Smooth muscle cell (in vitro differentiated cells): ENCODE measurements at regions not wholly inside any gene's neighbourhood (a gene's known extent, or its start where the extent isn't known, plus 50 kb on each side); places are given as distances from the start of the nearest gene placed in this dataset.
A peak's percentile ranks its signal among the peaks of the same experiment; 100 is the strongest.

Source experiments
- DNase-seq: peaks from one replicate; lab custom pipeline; 2025; ENCODE audit not compliant: unreplicated experiment; lab: John Stamatoyannopoulos, UW
- H2AFZ ChIP-seq: fragments of 200-600 bp; sonication (generic); 2 replicates; pipeline ENCODE4 v1.6.0; 2016; ENCODE audit warnings: antibody characterized with exemption, low read depth, mild to moderate bottlenecking
- H3F3A ChIP-seq: fragments of 200-600 bp; sonication (generic); 2 replicates; pipeline ENCODE4 v1.6.0; 2017; ENCODE audit warnings: antibody characterized with exemption, low read depth
- H3K27ac ChIP-seq: fragments of 200-600 bp; sonication (generic); 2 replicates; pipeline ENCODE4 v1.5.1; 2016; ENCODE audit warnings: low read depth, mild to moderate bottlenecking
- H3K27me3 ChIP-seq: fragments of 200-600 bp; sonication (generic); 2 replicates; pipeline ENCODE4 v1.6.1; 2016; ENCODE audit warnings: low read depth, mild to moderate bottlenecking
- H3K36me3 ChIP-seq: fragments of 200-600 bp; sonication (generic); 2 replicates; pipeline ENCODE4 v1.5.1; 2016; ENCODE audit warnings: low read depth
- H3K4me1 ChIP-seq: fragments of 200-600 bp; sonication (generic); 2 replicates; pipeline ENCODE4 v1.5.1; 2016; ENCODE audit warnings: low read depth
- H3K4me2 ChIP-seq: fragments of 200-600 bp; sonication (generic); 2 replicates; pipeline ENCODE4 v1.6.0; 2016; ENCODE audit warnings: mild to moderate bottlenecking
- H3K4me3 ChIP-seq: fragments of 200-600 bp; sonication (generic); 2 replicates; pipeline ENCODE4 v1.5.1; 2016; ENCODE audit warnings: mild to moderate bottlenecking
- H3K79me2 ChIP-seq: fragments of 200-600 bp; sonication (generic); 2 replicates; pipeline ENCODE4 v1.6.0; 2016; ENCODE audit warnings: low read depth, mild to moderate bottlenecking
- H3K9ac ChIP-seq: fragments of 200-600 bp; sonication (generic); 2 replicates; pipeline ENCODE4 v1.6.0; 2016; ENCODE audit warnings: low read depth
- H3K9me3 ChIP-seq: fragments of 200-600 bp; sonication (generic); replicated peaks from 2 replicates; pipeline ENCODE4 v1.5.1; 2016; ENCODE audit warnings: low read depth
- H4K20me1 ChIP-seq: fragments of 200-600 bp; sonication (generic); 2 replicates; pipeline ENCODE4 v1.6.0; 2016; ENCODE audit warnings: low read depth
- WGBS: methylation state at CpG from one replicate; pipeline ENCODE4 v1.1.7; 2016; ENCODE audit warnings: low lambda C conversion rate; 5-methylcytosine and 5-hydroxymethylcytosine counted together
- TF ChIP-seq, protein P1 (sequence below): fragments of 200-600 bp; sonication (generic); IDR thresholded peaks from 2 replicates; pipeline ENCODE4 v1.5.1; 2017; ENCODE audit warnings: borderline replicate concordance, mild to moderate bottlenecking, antibody characterized with exemption; ENCODE audit not compliant: insufficient read depth, poor library complexity, severe bottlenecking

DNA sequence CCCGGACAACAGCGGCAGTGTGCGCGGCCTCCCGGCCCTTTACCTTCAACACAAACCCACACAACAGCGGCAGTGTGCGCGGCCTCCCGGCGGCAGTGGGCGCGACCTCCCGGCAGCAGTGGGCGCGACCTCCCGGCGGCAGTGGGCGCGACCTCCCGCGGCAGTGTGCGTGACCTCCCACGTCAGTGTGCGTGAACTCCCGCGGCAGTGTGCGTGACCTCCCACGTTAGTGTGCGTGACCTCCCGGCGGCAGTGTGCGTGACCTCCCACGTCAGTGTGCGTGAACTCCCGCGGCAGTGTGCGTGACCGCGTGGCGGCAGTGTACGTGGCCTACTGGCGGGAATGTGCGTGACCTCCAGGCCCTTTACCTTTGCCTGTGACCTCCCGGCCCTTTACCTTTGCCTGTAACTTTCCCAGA is 576.6 kb upstream of the FRG1 start:
- H3K27ac ChIP-seq = no peak overlapping the region
- DNase-seq = no peak
- no peaks in the 10 kb centered on the region for H3K4me1 ChIP-seq
- H3K4me2 ChIP-seq = no peak overlapping the region
- no peaks in the 10 kb centered on the region for H3K79me2 ChIP-seq
- H3K9ac ChIP-seq = no peak overlapping the region
- no peaks in the 10 kb centered on the region for H4K20me1 ChIP-seq
- no peaks in the 10 kb centered on the region for H3K9me3 ChIP-seq
- no peak overlapping the region for H2AFZ ChIP-seq
- H3K36me3 ChIP-seq = no peaks in the 10 kb centered on the region
- H3K27me3 ChIP-seq = no peaks in the 10 kb centered on the region
- TF ChIP-seq, protein P1, sequence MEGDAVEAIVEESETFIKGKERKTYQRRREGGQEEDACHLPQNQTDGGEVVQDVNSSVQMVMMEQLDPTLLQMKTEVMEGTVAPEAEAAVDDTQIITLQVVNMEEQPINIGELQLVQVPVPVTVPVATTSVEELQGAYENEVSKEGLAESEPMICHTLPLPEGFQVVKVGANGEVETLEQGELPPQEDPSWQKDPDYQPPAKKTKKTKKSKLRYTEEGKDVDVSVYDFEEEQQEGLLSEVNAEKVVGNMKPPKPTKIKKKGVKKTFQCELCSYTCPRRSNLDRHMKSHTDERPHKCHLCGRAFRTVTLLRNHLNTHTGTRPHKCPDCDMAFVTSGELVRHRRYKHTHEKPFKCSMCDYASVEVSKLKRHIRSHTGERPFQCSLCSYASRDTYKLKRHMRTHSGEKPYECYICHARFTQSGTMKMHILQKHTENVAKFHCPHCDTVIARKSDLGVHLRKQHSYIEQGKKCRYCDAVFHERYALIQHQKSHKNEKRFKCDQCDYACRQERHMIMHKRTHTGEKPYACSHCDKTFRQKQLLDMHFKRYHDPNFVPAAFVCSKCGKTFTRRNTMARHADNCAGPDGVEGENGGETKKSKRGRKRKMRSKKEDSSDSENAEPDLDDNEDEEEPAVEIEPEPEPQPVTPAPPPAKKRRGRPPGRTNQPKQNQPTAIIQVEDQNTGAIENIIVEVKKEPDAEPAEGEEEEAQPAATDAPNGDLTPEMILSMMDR = no peak
- H3F3A ChIP-seq = no peaks in the 10 kb centered on the region
- 95% methylated on average over 43 of the region's 44 CpGs for WGBS
- no peak overlapping the region for H3K4me3 ChIP-seq

DNA sequence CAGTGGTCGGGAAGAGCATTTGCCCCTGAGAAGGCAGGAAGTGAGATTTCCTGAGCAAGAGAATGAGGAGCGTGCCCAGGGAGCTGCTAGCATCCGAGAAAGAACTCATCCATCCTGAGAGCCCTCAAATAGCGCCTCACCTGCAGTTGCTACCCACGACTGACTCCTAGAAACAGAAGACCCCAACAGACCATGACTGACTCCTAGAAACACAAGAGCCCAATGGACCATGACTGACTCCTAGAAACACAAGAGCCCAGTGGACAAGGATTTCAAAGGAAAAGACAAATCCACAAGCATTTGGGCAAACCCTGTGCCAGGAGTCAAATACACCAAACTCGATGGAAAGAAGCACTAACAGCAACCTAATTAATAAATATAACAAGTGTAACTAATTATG is 575.2 kb upstream of the FRG1 start:
- H3K27me3 ChIP-seq = no peaks in the 10 kb centered on the region
- H3K4me1 ChIP-seq = no peaks in the 10 kb centered on the region
- no peak overlapping the region for H3K4me2 ChIP-seq
- H3F3A ChIP-seq = no peaks in the 10 kb centered on the region
- H2AFZ ChIP-seq = no peak overlapping the region
- no peak overlapping the region for H3K4me3 ChIP-seq
- no peak overlapping the region for H3K9ac ChIP-seq
- no peak for DNase-seq
- H4K20me1 ChIP-seq = no peaks in the 10 kb centered on the region
- 98% methylated on average over 6 of the region's 6 CpGs for WGBS
- no peaks in the 10 kb centered on the region for H3K79me2 ChIP-seq
- no peaks in the 10 kb centered on the region for H3K9me3 ChIP-seq
- TF ChIP-seq, protein P1 = no peak
- H3K27ac ChIP-seq = no peak overlapping the region
- H3K36me3 ChIP-seq = no peaks in the 10 kb centered on the region

DNA sequence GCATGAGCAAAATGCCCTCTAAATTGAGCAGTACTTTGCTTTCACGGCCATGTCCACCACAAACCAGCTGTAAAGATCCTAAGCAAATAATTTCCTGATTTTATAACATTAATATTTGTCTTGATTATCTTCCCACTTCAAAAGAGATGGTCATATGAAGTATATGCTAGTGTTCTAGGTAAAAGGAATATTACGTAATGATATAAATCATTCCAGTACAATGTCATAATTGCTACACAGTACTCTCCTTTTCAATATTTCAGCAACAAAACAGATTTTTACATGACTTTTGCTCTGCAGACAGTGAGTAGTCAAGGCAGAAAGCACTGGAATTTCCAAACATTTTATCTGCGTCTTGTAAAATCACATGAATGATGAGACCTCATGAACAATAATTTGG is 572.8 kb upstream of the FRG1 start:
- H4K20me1 ChIP-seq = no peaks in the 10 kb centered on the region
- H3K4me3 ChIP-seq = no peak overlapping the region
- H3K9me3 ChIP-seq = no peaks in the 10 kb centered on the region
- TF ChIP-seq, protein P1 = no peak
- H3F3A ChIP-seq = no peaks in the 10 kb centered on the region
- no peaks in the 10 kb centered on the region for H3K27me3 ChIP-seq
- no peaks in the 10 kb centered on the region for H3K4me1 ChIP-seq
- no peak overlapping the region for H2AFZ ChIP-seq
- 93% methylated on average over 3 of the region's 3 CpGs for WGBS
- no peak overlapping the region for H3K27ac ChIP-seq
- no peak overlapping the region for H3K4me2 ChIP-seq
- H3K9ac ChIP-seq = no peak overlapping the region
- no peaks in the 10 kb centered on the region for H3K79me2 ChIP-seq
- H3K36me3 ChIP-seq = no peaks in the 10 kb centered on the region
- DNase-seq = no peak

DNA sequence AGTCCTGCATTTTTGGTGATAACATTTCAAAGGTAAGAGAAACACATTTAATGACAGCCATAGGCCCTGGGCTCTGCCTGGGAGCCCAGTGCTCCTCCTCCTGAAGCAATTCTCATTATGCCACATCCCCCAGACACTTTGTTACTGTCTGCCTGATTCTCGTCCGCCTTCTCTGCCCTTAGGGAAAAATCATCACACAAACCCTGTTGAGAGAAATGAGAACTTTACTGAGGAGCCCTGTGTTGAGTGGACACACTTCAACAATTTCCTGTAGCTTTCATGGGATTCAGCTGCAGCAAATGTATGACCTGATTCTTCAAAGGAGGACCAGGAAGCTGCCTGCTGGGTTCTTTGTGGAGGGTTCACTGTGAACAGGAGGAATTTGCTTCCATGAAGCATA is 566.5 kb upstream of the FRG1 start:
- WGBS = 57% methylated on average over 2 of the region's 2 CpGs
- Histone ChIP-seq H3K79me2 (no peaks in the 10 kb centered on the region), H3F3A (no peaks in the 10 kb centered on the region), H3K36me3 (no peaks in the 10 kb centered on the region), H3K27ac (no peak overlapping the region), H3K9ac (no peak overlapping the region), H2AFZ (peak overlapping the region; percentile 27), H3K9me3 (no peaks in the 10 kb centered on the region), H3K4me3 (no peak overlapping the region), H3K4me1 (no peaks in the 10 kb centered on the region), H3K4me2 (no peak overlapping the region), H4K20me1 (no peaks in the 10 kb centered on the region), H3K27me3 (no peaks in the 10 kb centered on the region)
- no peak for DNase-seq
- TF ChIP-seq, protein P1 = no peak
